B cell (primary cell): ENCODE measurements at regions not wholly inside any gene's neighbourhood (a gene's known extent, or its start where the extent isn't known, plus 50 kb on each side); places are given as distances from the start of the nearest gene placed in this dataset.
A peak's percentile ranks its signal among the peaks of the same experiment; 100 is the strongest.

ENCODE experiments used
- ATAC-seq: fragments of 200-7000 bp; cut with Tn5 transposase; one replicate; pipeline ENCODE4 v1.10.0; 2021; ENCODE audit warnings: low read depth, mild to moderate bottlenecking, moderate number of reproducible peaks, moderate library complexity
- CTCF ChIA-PET: fragments of 350-600 bp; sonication (Branson Sonifier 250); formaldehyde crosslinking; loops from one replicate; lab custom pipeline; 2021; ENCODE audit warnings: antibody characterized with exemption, inconsistent platforms; lab: Charles Lee
- POLR2A ChIA-PET: fragments of 350-600 bp; sonication (Branson Sonifier 250); formaldehyde crosslinking; loops from one replicate; lab custom pipeline; 2021; ENCODE audit warnings: antibody characterized with exemption; lab: Charles Lee
- DNase-seq: peaks from one replicate; pipeline ENCODE4 v3.0.0; 2013
- H2AFZ ChIP-seq: 2 replicates; pipeline ENCODE4 v1.6.1; 2012; ENCODE audit warnings: mild to moderate bottlenecking, low read depth, low read length; ENCODE audit not compliant: insufficient read depth, poor library complexity, severe bottlenecking
- H3K27ac ChIP-seq, 2 donors: 1 replicate in 1 of 2; 2 replicates in 1 of 2; pipeline ENCODE4 v1.5.1; 2012 to 2013; ENCODE audit warnings: low read length in 2 of 2, mild to moderate bottlenecking in 2 of 2, moderate library complexity in 1 of 2
- H3K27me3 ChIP-seq, 4 experiments: fragments of 200-600 bp in 1 of 4; sonication (generic) in 1 of 4; replicated peaks in 1 of 4; 1 replicate in 2 of 4; 2 replicates in 2 of 4; pipeline versions ENCODE4 v1.6.1 to v1.7.0; 2013 to 2016; ENCODE audit warnings: low read length in 3 of 4, mild to moderate bottlenecking in 2 of 4, mixed read lengths in 1 of 4, moderate library complexity in 1 of 4; ENCODE audit not compliant: insufficient read depth in 4 of 4, control insufficient read depth in 3 of 4; ENCODE audit errors: control extremely low read depth in 1 of 4
- H3K36me3 ChIP-seq, 2 experiments: replicated peaks in 1 of 2; 1 replicate in 1 of 2; 2 replicates in 1 of 2; pipeline versions ENCODE4 v1.6.1 to v1.7.1; 2013; ENCODE audit warnings: low read length in 1 of 2; ENCODE audit not compliant: insufficient read depth in 2 of 2, control insufficient read depth in 1 of 2; ENCODE audit errors: control extremely low read depth in 1 of 2, extremely low read depth in 1 of 2
- H3K4me1 ChIP-seq, 2 donors: fragments of 200-600 bp in 1 of 2; sonication (generic) in 1 of 2; 1 replicate in 1 of 2; 2 replicates in 1 of 2; pipeline versions ENCODE4 v1.5.1 to v1.6.1; 2013 to 2017; ENCODE audit warnings: low read length in 2 of 2; ENCODE audit not compliant: control insufficient read depth in 2 of 2, insufficient read depth in 2 of 2
- H3K4me2 ChIP-seq: replicated peaks from 2 replicates; pipeline ENCODE3; 2012; ENCODE audit warnings: mild to moderate bottlenecking, low read depth, low read length; ENCODE audit not compliant: poor library complexity, severe bottlenecking
- H3K4me3 ChIP-seq, 5 experiments: fragments of 200-600 bp in 1 of 5; sonication (generic) in 1 of 5; 1 replicate in 3 of 5; 2 replicates in 2 of 5; pipeline versions ENCODE4 v1.5.1 to v1.7.0; 2011 to 2016; ENCODE audit warnings: low read length in 4 of 5, mild to moderate bottlenecking in 4 of 5, low read depth in 2 of 5, control low read depth in 1 of 5, moderate library complexity in 1 of 5; ENCODE audit not compliant: insufficient read depth in 1 of 5; ENCODE audit errors: control extremely low read depth in 1 of 5, extremely low read depth in 1 of 5
- H3K79me2 ChIP-seq: fragments of 200-600 bp; sonication (generic); one replicate; pipeline ENCODE4 v1.6.0; 2016; ENCODE audit warnings: low read length; ENCODE audit not compliant: control insufficient read depth, insufficient read depth
- H3K9ac ChIP-seq: fragments of 200-600 bp; sonication (generic); 2 replicates; pipeline ENCODE4 v1.6.1; 2017; ENCODE audit warnings: mild to moderate bottlenecking, low read length, moderate library complexity
- H3K9me3 ChIP-seq, 3 donors: one replicate each; pipeline versions ENCODE4 v1.6.1 to v1.7.1; 2013; ENCODE audit warnings: low read length in 2 of 3; ENCODE audit not compliant: control insufficient read depth in 2 of 3, insufficient read depth in 1 of 3; ENCODE audit errors: control extremely low read depth in 1 of 3
- H4K20me1 ChIP-seq: 2 replicates; pipeline ENCODE4 v1.6.0; 2012; ENCODE audit warnings: mild to moderate bottlenecking, low read length; ENCODE audit not compliant: insufficient read depth, control insufficient read depth, poor library complexity, severe bottlenecking
- H3K27ac Mint-ChIP-seq: one replicate; pipeline ENCODE4 v1.8.0; 2021; ENCODE audit warnings: mixed read lengths
- H3K27me3 Mint-ChIP-seq: one replicate; pipeline ENCODE4 v1.8.0; 2021; ENCODE audit warnings: mixed read lengths
- H3K4me1 Mint-ChIP-seq: one replicate; pipeline ENCODE4 v1.8.0; 2021; ENCODE audit warnings: mixed read lengths
- H3K4me3 Mint-ChIP-seq: one replicate; pipeline ENCODE4 v1.8.0; 2021; ENCODE audit warnings: mixed read lengths
- H3K9me3 Mint-ChIP-seq: one replicate; pipeline ENCODE4 v1.8.0; 2022; ENCODE audit warnings: mixed read lengths; ENCODE audit not compliant: insufficient read depth
- CTCF ChIP-seq: fragments of 200-600 bp; IDR thresholded peaks from one replicate; pipeline ENCODE4 v1.8.0; 2022; ENCODE audit warnings: antibody characterized with exemption, mild to moderate bottlenecking
- EZH2 ChIP-seq: IDR thresholded peaks from 2 replicates; pipeline ENCODE4 v1.6.1; 2012; ENCODE audit warnings: borderline replicate concordance, low read depth, mild to moderate bottlenecking, moderate library complexity, low read length; ENCODE audit not compliant: insufficient read depth, poor library complexity, severe bottlenecking
- WGBS: methylation state at CpG from one replicate; pipeline ENCODE4 v1.1.5; 2013; ENCODE audit warnings: missing lambda C conversion rate; ENCODE audit not compliant: insufficient coverage; 5-methylcytosine and 5-hydroxymethylcytosine counted together
- intact Hi-C: fragments of 100-400 bp; cut with micrococcal nuclease; formaldehyde crosslinking; loops from one replicate; pipeline ENCODE4 v1.10.0; 2022

GRCh38 chr6:27161603-27161945 is 85.9 kb upstream of the PRSS16 start:
- Mint-ChIP-seq H3K27ac (no peak overlapping the region), H3K9me3 (peaks cover 2% of the 10 kb centered on the region), H3K4me3 (no peak overlapping the region), H3K4me1 (peaks cover 13% of the 10 kb centered on the region), H3K27me3 (no peaks in the 10 kb centered on the region)
- H3K27ac ChIP-seq = no peak overlapping the region
- no peak overlapping the region for H2AFZ ChIP-seq
- no peaks in the 10 kb centered on the region for H3K79me2 ChIP-seq
- 63% methylated on average over 4 of the region's 4 CpGs for WGBS
- no peaks in the 10 kb centered on the region for H3K27me3 ChIP-seq
- ChIA-PET CTCF (interaction anchor here (1.0 to 7.0 kb wide), 10 partner anchors 14 to 1195 kb away, joined by 3 to 56 read pairs (median 5); a partner anchor contains a TSS), POLR2A (no interaction called here)
- no peak overlapping the region for H3K9ac ChIP-seq
- no peaks in the 10 kb centered on the region for H3K36me3 ChIP-seq
- ATAC-seq (no peak), DNase-seq (no peak)
- H3K4me3 ChIP-seq = no peak overlapping the region
- no peak overlapping the region for H3K4me2 ChIP-seq
- H3K9me3 ChIP-seq = no peaks in the 10 kb centered on the region
- peaks cover 8 to 15% of the 10 kb centered on the region in 2 donors for H3K4me1 ChIP-seq
- TF ChIP-seq EZH2 = no peak
- TF ChIP-seq CTCF = no peak
- no peaks in the 10 kb centered on the region for H4K20me1 ChIP-seq
- intact Hi-C loops = no loop called here

GRCh38 chr6:27161946-27162603 is 85.4 kb upstream of the PRSS16 start:
- ATAC-seq = peak; percentile 32

More at GRCh38 chr6:27161946-27162603, 85.4 kb upstream of the PRSS16 start:
- TF ChIP-seq CTCF = peak; percentile 95
- no peak for TF ChIP-seq EZH2
- Histone ChIP-seq H3K9ac (no peak overlapping the region), H3K27ac (no peak overlapping the region), H3K4me3 (no peak overlapping the region), H2AFZ (no peak overlapping the region), H3K9me3 (no peaks in the 10 kb centered on the region), H3K4me2 (no peak overlapping the region), H3K79me2 (no peaks in the 10 kb centered on the region), H3K36me3 (no peaks in the 10 kb centered on the region), H4K20me1 (no peaks in the 10 kb centered on the region), H3K27me3 (no peaks in the 10 kb centered on the region), H3K4me1 (peaks cover 4 to 13% of the 10 kb centered on the region in 2 donors)
- H3K9me3 Mint-ChIP-seq = peaks cover 2% of the 10 kb centered on the region
- no peak overlapping the region for H3K4me3 Mint-ChIP-seq
- peaks cover 10% of the 10 kb centered on the region for H3K4me1 Mint-ChIP-seq
- WGBS = 80% methylated on average over 2 of the region's 9 CpGs
- H3K27me3 Mint-ChIP-seq = no peaks in the 10 kb centered on the region
- ChIA-PET CTCF (interaction anchor here (1.0 to 7.0 kb wide), 17 partner anchors 11 to 1195 kb away, joined by 3 to 56 read pairs (median 5); a partner anchor contains a TSS), POLR2A (no interaction called here)
- intact Hi-C loops = loop anchor here (1.0 to 2.0 kb wide), 4 partner anchors 634 to 1855 kb away; no protein-coding TSS in a partner anchor
- DNase-seq = peak; percentile 71
- no peak overlapping the region for H3K27ac Mint-ChIP-seq
